ENCODE measurements at regions not wholly inside any gene's neighbourhood (a gene's known extent, or its start where the extent isn't known, plus 50 kb on each side); places are given as distances from the start of the nearest gene placed in this dataset.

GRCh38 chr1:232893481-232894313 lies 56.7 kb upstream of the NTPCR start:
- DNase-seq: no peak

DNA sequence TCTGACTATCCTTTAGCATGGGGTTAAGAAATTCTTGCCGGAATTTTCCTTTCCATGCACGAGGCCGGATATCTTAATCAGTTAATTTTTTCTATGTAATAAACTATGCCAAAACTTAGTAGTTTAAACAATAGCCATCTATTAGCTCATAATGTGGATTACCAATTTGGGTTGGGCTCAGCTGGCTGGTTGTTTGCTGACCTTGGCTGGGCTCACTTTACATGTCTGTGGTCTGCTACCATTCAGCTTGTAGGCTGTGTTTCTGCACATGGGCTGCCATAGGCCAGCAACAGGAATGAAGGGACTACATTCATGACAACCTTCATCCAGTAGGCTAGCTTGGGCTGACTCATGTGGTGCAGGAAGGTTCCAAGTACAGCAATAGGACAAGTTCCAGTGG lies 56.0 kb upstream of the NTPCR start:
- no peak for DNase-seq

DNA sequence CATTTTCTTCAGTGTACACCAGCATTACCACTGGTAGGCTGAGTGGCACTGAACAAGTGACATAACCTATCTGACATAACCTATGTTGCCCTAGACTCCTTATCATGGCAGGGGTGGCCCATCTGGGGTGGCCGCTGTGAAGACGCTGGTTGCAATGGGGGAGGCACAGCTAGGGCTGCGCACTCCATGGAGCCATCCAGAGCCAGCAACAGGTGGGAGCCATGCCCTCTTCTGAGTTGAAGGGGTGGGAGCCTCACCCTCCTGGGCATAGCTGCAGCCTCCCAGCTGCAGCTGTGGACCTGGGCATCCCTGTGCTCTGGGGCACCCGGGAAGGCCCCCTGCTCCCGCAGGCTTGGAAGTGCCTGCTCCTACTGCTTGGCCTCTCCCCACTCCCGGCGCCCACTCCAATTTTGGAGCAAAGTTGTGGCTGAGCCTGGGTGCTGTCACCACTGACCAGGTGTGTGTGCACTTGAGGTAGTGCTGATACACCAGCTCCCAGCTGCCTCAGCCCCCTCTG lies 52.4 kb upstream of the NTPCR start:
- DNase-seq: no peak

GRCh38 chr1:232899268-232899667 lies 51.1 kb upstream of the NTPCR start:
- DNase-seq: no peak

DNA sequence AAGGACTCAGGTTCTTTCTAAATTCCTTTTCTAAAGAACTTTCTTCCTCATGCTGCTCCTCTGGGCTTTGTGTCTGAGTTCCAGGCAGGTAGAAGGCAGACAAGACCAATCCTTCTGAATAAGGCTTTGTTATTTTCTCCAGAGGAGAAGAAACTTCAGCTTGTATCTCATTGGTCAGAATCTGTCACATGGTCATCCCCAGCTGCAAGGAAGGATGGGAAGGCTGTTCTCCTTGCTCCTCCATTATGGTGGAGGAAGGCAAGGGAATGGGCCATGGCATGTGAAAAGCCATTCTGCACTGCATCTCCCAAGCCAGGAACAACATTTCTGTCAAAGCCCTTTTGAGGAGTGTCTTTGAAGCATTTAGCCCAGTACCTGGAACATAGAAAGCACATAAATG lies 50.6 kb upstream of the NTPCR start:
- DNase-seq: no peak
